ENCODE measurements at regions not wholly inside any gene's neighbourhood (a gene's known extent, or its start where the extent isn't known, plus 50 kb on each side); places are given as distances from the start of the nearest gene placed in this dataset.

DNA sequence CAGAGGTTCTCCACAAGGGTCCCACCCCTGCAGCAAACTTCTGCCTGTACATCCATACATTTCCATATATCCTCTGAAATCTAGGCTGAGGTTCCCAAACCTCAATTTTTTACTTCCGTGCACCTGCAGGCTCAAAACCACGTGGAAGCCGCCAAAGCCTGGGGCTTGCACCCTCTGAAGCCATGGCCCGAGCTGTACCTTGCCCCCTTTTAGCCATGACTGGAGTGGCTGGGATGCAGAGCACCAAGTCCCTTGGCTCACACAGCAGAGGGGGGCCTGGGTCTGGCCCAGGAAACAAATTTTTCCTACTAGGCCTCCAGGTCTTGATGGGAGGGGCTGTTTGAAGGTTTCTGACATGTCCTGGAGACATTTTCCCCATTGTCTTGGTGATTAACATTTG lies 84.4 kb downstream of the FSCB start:
- TF ChIP-seq, protein P1, sequence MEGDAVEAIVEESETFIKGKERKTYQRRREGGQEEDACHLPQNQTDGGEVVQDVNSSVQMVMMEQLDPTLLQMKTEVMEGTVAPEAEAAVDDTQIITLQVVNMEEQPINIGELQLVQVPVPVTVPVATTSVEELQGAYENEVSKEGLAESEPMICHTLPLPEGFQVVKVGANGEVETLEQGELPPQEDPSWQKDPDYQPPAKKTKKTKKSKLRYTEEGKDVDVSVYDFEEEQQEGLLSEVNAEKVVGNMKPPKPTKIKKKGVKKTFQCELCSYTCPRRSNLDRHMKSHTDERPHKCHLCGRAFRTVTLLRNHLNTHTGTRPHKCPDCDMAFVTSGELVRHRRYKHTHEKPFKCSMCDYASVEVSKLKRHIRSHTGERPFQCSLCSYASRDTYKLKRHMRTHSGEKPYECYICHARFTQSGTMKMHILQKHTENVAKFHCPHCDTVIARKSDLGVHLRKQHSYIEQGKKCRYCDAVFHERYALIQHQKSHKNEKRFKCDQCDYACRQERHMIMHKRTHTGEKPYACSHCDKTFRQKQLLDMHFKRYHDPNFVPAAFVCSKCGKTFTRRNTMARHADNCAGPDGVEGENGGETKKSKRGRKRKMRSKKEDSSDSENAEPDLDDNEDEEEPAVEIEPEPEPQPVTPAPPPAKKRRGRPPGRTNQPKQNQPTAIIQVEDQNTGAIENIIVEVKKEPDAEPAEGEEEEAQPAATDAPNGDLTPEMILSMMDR (IDR thresholded peaks at IDR 0.05), result no peak
- TF ChIP-seq POLR2A (IDR thresholded peaks at IDR 0.05), result no peak
